Upper lobe of right lung (tissue), 1 donor: ENCODE measurements at regions not wholly inside any gene's neighbourhood (a gene's known extent, or its start where the extent isn't known, plus 50 kb on each side); places are given as distances from the start of the nearest gene placed in this dataset.

Source experiments
- ATAC-seq: fragments of 200-7000 bp; cut with Tn5 transposase; one replicate; pipeline ENCODE4 v1.9.1; 2020; ENCODE audit warnings: mild to moderate bottlenecking, moderate library complexity
- DNase-seq: peaks from one replicate; pipeline ENCODE4 v3.0.0-alpha.2; 2020
- H3K27ac ChIP-seq: fragments of 200-600 bp; one replicate; pipeline ENCODE4 v1.8.0; 2022
- H3K27me3 ChIP-seq: fragments of 200-600 bp; one replicate; pipeline ENCODE4 v1.8.0; 2022; ENCODE audit warnings: mild to moderate bottlenecking
- H3K36me3 ChIP-seq: fragments of 200-600 bp; one replicate; pipeline ENCODE4 v1.8.0; 2022
- H3K4me1 ChIP-seq: fragments of 200-600 bp; one replicate; pipeline ENCODE4 v1.8.0; 2022
- H3K4me3 ChIP-seq: fragments of 200-600 bp; one replicate; pipeline ENCODE4 v1.8.0; 2022; ENCODE audit warnings: mild to moderate bottlenecking
- H3K9me3 ChIP-seq: fragments of 200-600 bp; one replicate; pipeline ENCODE4 v1.8.0; 2022
- intact Hi-C: fragments of 100-400 bp; cut with DNase I; formaldehyde crosslinking; loops from one replicate; pipeline ENCODE4 v1.11.0; 2022
- TF ChIP-seq, protein P1 (sequence below): fragments of 200-600 bp; IDR thresholded peaks from one replicate; pipeline ENCODE4 v1.8.0; 2022; ENCODE audit warnings: antibody characterized with exemption
- donor health status: DM: no; HTN: yes; CAD: no; lungs with severe emphysema.

DNA sequence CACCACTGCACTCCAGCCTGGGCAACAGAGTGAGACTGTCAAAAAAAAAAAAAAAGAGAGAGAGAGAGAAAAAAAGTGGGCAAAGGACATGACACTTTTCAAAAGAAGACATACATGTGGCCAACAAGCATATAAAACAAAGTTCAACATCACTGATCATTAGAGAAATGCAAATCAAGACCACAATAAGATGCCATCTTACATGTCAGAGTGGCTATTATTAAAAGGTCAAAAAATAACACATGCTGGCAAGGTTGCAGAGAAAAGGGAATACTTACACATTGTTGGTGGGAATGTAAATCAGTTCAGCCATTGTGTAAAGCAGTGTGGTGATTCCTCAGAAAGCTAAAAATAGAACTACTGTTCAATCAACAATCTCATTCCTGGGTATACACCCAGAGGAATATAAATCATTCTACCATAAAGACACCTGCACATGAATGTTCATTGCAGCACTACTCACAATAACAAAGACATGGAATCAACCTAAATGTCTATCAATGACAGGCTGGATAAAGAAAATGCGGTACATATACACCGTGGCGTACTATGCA is 94.9 kb upstream of the TRIM2 start:
- Histone ChIP-seq H3K9me3 (no peaks in the 10 kb centered on the region), H3K36me3 (no peaks in the 10 kb centered on the region), H3K27ac (no peak overlapping the region), H3K27me3 (no peaks in the 10 kb centered on the region), H3K4me3 (no peak overlapping the region), H3K4me1 (no peaks in the 10 kb centered on the region)
- no peak for DNase-seq
- no peak for ATAC-seq
- TF ChIP-seq, protein P1, sequence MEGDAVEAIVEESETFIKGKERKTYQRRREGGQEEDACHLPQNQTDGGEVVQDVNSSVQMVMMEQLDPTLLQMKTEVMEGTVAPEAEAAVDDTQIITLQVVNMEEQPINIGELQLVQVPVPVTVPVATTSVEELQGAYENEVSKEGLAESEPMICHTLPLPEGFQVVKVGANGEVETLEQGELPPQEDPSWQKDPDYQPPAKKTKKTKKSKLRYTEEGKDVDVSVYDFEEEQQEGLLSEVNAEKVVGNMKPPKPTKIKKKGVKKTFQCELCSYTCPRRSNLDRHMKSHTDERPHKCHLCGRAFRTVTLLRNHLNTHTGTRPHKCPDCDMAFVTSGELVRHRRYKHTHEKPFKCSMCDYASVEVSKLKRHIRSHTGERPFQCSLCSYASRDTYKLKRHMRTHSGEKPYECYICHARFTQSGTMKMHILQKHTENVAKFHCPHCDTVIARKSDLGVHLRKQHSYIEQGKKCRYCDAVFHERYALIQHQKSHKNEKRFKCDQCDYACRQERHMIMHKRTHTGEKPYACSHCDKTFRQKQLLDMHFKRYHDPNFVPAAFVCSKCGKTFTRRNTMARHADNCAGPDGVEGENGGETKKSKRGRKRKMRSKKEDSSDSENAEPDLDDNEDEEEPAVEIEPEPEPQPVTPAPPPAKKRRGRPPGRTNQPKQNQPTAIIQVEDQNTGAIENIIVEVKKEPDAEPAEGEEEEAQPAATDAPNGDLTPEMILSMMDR: no peak
- intact Hi-C loops: no loop called here

DNA sequence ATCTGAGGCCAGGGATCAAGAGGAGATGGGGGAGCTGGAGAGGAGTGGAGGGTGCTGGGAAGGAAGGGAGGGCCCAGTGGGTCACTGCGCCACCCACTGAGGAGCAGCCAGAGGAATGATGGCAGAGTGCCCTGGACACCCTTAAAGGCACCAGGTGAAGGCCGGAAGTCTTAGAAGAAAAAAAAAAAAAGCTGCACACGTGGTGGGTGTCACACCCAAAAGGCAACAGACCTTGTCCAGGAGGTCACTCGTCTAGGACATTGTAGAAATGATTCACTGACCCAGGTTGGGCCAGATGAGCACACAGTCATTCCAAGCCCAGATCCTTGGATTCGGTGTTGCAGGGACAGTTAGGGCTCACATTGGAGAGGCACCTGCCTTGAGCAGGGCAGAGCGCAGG is 93.5 kb upstream of the TRIM2 start:
- H3K4me1 ChIP-seq: no peaks in the 10 kb centered on the region
- intact Hi-C loops: no loop called here
- ATAC-seq: peak; percentile 30

DNA sequence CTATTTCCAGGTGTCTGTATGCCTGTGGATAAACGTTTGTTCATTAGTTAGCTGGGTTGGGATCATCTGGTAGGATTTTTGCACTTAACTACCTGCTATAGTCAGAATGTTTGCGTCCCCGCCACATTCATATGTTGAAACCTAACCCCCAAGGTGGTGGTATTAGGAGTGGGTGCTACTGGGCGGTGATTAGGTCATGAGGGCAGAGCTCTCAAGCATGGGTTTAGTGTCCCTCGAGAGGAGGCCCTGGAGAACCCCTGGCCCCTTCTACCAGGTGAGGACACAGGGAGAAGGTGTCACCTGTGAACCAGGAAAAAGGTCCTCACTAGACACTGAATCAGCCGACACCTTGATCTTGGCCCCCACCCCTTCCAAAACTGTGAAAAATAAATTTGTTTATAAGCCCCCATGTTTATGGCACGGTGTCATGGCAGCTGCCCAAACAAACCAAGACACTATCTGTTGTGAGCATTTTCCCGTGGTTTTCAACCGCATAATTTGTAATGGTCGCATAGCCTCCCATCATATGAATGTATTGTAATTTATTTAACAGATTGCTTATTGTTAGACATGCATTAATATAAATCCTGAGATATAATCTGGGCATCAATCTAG is 92.7 kb upstream of the TRIM2 start:
- Histone ChIP-seq H3K27ac (no peak overlapping the region), H3K9me3 (no peaks in the 10 kb centered on the region), H3K4me3 (no peak overlapping the region), H3K4me1 (no peaks in the 10 kb centered on the region), H3K27me3 (no peaks in the 10 kb centered on the region), H3K36me3 (no peaks in the 10 kb centered on the region)
- TF ChIP-seq, protein P1: no peak
- intact Hi-C loops: no loop called here
- DNase-seq (no peak), ATAC-seq (no peak)

More for the DNA sequence above, 93.5 kb upstream of the TRIM2 start:
- Histone ChIP-seq H3K9me3 (no peaks in the 10 kb centered on the region), H3K27me3 (no peaks in the 10 kb centered on the region), H3K27ac (no peak overlapping the region), H3K4me3 (no peak overlapping the region), H3K36me3 (no peaks in the 10 kb centered on the region)
- DNase-seq: no peak
- TF ChIP-seq, protein P1: no peak

DNA sequence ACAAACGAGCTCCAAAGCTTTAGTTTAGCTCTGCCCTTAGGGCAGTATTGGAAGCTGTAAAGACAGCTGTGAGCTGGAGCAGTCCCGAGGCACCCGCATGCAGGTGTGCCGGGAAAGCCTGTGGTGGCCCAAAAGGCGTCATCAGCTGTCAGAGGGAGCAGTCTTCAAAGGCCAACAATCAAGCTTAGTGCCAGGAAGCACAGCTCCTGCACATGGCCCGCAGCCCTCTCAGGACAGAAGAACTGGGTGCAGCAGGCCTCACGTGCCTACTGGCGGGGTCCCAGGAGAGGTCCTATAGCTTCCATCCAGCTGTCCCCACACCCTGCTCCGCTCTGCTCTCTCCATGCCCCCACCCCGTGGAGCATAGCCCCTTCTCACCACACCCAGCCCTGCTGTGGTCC is 92.2 kb upstream of the TRIM2 start:
- intact Hi-C loops: no loop called here

DNA sequence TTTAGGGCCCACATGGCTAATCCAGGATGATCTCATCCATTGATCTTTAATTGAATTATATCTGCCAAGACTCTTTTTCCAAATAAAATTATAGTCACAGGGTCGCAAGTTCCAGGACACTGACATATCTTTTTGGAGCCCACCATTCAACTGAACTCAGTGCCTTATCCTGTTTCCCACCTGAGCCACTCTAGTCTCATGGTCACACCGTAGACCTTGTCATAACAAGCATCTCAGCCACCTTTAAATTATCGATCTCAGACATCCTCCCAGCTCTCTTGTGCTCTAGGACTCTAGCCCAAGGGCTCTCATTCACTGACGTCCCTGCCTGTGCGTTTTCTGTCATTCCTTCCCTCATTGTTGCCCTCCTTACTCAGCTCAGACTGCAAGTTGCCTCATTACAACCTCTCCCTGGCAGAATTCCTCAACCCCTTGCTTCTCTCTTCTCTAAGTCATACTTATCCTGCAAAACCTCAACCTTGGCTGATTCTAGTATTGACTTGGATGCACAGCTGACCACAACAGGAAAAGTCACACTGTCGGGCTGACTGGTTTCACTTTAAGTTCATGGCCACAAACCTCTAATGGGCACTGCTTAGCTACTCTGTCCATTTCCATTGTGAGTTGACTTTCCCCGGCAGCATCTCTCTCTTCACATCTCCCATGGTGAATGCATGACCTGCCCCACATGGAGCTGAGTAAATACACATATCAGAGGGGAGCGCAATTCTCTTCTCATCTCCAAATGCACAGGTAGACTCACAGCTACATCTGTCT is 91.0 kb upstream of the TRIM2 start:
- Histone ChIP-seq H3K9me3 (no peaks in the 10 kb centered on the region), H3K4me1 (no peaks in the 10 kb centered on the region), H3K4me3 (no peak overlapping the region), H3K36me3 (no peaks in the 10 kb centered on the region), H3K27me3 (no peaks in the 10 kb centered on the region), H3K27ac (no peak overlapping the region)
- TF ChIP-seq, protein P1: no peak
- intact Hi-C loops: no loop called here
- ATAC-seq (no peak), DNase-seq (no peak)

More for the DNA sequence above, 92.2 kb upstream of the TRIM2 start:
- Histone ChIP-seq H3K9me3 (no peaks in the 10 kb centered on the region), H3K4me1 (no peaks in the 10 kb centered on the region), H3K36me3 (no peaks in the 10 kb centered on the region), H3K27me3 (no peaks in the 10 kb centered on the region), H3K27ac (no peak overlapping the region), H3K4me3 (no peak overlapping the region)
- DNase-seq (no peak), ATAC-seq (no peak)
- TF ChIP-seq, protein P1: no peak
